Midbrain (tissue), 1 donor: ENCODE measurements at regions not wholly inside any gene's neighbourhood (a gene's known extent, or its start where the extent isn't known, plus 50 kb on each side); places are given as distances from the start of the nearest gene placed in this dataset.

Source experiments
- DNase-seq: peaks from one replicate; lab custom pipeline; 2025; lab: John Stamatoyannopoulos, UW

DNA sequence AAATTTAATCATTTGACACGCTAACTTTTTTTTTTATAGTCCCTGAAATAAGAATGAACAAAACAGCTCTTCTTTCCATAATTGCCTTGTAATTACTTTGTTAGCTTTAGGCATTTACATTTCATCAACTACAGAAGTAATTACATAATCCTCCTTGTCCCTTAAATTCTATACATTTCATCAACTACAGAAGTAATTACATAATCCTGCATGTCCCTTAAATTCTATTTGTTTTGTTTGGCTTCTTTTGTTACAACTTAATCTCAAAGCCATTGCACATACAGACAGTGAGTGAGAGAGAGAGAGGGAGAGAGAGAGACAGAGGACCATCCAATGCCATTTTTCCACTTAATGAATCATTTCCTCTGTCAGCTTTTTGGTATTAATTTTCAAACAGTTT lies 873.2 kb downstream of the METTL15 start:
- no peak for DNase-seq

DNA sequence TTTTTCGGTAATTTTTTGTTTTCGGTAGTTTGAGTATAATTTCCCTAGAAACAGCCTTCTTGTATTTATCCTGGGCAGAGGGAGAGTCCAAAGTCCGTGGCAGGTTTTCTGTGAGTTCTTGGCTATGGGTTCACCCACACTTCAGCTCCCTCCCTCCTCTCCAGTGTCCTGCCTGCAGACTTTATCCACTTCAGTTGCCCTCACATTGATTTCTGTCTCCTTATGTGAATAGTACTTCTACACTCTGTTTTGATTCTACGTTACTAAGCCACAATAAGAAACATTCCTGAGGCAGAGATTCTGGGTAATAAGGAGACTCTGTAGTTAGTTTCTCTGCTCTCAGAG lies 868.6 kb downstream of the METTL15 start:
- DNase-seq: no peak

DNA sequence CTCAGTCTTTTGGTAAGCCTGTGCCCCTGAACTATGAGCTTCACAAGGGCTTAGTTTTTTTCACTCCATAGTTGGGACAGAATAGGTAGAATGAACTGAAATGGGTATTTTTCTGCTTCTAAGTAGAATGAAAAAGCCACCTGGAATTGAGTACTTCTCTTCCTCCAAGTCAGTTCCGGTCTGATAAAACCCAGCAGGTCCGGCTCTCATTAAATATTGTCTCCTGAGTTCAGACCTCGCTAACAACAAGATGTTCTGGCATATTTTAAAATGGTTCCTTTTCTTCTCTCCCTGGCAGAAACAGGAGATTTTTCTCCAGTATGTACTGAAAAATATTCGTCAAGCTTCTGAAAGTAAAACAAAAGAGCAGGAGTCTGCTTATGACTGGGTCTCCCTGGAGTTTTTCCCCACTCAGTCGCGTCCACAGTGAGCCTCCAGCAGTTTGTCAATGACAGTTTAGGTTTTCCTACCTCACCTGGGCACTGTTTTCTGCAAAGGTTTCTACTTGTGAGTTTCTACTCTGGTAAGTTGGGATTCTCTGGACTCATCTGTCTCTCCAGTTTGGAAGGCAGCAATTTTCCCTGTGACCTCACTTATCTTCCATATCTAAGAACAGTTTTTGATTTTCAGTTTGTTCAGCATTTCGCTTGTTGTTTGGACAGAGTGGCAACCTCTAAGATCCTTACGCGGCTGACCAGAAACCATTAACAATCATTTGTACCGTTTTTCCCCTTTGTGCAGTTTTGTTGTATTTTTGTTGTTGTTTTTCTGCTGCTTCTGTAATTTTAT lies 868.0 kb downstream of the METTL15 start:
- no peak for DNase-seq

DNA sequence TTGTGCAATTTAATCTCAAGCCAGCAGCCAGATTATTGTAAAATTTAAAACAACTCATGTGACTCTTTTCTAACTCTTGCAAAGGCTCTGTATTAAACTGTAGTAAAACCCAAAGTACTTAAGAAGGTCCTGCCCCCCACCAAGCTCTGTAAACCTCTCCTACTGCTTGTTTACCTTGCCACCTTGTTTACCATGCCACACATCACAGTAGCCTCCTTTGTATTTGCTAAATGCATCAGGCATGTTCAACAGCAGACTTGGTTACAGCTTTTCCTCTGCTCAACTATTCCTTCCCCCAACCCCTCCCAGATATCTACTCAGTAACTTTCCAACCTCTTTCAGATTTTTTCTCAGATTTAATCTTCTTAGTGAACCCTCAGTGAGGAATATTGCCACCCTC lies 861.6 kb downstream of the METTL15 start:
- DNase-seq: no peak

DNA sequence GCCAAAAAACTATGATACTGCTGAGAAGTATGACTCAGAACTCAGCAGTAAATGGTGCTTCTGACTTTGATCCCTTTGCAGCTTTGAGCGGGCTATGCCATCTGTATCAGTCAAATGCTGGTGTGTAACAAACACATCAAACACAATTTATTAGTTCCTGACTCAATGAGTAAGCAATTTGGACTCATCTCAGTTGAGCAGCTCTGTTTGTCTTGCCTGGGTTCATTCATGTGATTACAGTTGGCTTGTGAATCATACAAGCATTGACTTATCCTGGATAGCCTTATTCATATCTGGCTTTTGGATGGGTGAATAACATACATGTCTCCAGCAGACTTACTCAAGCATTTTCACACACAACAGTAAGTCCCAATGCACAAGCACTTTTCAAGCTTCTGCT lies 858.8 kb downstream of the METTL15 start:
- no peak for DNase-seq

DNA sequence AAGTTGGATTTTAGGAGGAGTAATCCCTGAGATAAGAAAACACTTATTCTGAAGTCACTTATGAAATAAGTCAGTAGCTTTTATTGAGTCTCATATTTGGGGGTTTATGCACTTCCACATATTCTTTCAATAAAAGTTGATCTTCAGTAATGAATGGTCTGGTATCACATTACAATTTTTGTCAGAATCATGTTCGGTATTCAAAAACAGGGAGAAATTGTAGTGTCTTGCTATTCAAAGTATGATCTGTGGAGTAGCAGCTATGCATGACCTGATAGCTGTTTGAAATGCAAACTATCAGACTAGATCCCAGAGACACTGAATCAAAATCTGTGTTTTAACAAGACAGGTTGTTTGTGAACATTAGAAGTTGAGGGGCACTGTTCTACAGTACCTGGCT lies 857.6 kb downstream of the METTL15 start:
- DNase-seq: no peak

DNA sequence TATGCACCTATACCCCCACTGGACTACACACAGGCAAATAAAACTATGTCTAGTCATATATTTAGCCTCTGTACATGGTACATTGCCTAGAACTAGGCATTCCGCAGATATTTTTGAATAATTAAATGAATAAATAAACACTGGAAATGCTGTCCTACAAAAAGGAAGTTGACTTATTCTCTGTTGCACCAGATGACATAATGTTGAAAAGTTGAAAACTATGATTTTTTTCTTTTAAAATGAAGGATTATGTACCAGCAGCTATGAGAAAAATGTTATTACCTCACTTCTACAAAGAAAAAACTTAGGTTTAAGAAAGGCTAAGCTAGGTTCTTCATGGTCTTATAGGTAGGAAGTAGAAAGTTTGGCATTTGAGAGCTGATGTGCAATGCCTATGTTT lies 856.6 kb downstream of the METTL15 start:
- no peak for DNase-seq

DNA sequence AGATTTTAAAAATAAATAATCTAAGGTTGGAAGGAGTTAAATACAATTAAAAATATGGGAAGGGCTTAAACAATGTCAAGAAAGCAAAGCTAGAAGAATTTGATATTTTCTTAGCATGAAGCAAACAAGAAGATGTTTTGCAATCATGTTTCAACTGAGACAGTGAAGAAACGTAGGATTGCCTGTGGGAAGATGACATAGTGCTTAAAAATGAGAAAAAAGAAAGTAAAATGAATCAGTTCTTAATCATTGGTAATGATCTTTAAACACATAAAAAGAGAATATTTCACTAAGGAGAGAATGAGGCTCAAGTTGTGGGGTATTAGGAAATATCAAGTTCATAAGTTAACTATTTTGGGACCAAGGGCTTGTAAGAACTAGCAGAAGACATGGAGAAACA lies 855.0 kb downstream of the METTL15 start:
- DNase-seq: no peak

DNA sequence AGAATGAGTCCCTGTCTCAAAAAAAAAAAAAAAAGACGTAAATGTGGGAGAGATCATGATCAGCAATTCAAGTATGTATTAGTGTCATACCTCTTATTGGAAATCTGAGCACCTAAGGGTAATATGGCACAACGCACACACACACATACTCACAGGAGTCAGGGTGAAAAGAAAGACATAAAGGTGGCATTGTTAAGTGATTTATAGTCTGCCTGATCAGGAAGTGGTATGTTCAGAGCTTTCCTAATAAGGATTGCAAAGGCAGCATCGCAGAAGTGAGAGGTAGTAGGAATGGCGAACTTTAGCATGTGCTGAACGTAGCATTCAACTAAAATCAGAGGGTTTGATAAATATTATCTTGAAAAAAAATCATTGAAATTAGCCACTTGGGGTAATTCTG lies 854.3 kb downstream of the METTL15 start:
- no peak for DNase-seq

DNA sequence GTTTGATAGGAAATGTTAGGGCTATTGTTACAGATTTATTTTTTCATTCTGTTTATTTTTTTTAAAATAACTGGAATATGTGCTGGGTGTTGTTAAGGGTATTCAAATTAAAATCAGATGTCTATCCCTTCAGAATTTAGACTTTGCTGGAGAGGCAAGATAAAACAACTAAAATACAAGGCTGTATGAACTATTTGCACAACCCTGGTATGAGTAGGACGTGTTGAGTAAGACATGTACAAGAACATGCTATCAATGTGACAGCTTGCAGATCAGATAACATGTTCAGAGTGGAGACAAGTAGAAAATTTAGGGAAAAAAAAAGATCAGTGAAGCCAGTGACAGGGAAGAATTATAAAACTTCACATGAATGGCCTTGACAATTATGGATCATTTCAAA lies 853.5 kb downstream of the METTL15 start:
- DNase-seq: no peak

DNA sequence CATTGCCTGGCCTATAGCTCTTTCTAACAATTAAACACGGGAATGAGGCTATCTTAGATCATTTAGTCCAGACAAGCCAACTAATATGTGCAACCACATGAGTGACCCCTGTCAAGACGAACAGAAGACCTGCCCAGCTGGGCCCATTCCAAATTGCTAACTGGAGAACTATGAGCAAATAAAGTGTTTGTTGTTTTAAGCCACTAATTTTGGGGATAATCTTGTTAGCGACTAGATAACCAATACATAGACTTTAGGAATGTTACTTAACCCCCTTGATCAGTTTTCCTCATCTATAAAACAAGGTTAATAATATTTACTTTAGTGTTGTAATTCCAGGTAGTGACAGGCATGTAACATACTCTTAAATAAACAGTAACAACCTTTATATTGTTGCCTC lies 848.3 kb downstream of the METTL15 start:
- no peak for DNase-seq

DNA sequence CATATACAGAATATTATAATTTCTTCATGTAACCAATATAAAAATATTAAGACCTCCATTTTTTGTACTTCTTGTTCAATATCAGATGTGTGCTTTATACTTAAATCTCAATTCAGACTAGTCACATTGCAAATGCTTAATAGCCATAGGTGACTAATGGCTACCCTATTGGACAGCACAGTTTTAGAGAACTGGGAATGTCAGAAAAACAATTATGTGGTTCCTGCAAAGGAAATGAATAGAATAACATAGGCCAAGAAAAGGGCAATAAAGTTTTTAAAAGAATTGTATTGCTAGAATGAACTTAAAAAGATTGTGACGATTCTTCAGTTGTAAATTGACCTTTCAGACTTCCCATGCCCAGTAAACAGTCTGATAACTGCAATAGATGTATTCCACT lies 843.0 kb downstream of the METTL15 start:
- no peak for DNase-seq

DNA sequence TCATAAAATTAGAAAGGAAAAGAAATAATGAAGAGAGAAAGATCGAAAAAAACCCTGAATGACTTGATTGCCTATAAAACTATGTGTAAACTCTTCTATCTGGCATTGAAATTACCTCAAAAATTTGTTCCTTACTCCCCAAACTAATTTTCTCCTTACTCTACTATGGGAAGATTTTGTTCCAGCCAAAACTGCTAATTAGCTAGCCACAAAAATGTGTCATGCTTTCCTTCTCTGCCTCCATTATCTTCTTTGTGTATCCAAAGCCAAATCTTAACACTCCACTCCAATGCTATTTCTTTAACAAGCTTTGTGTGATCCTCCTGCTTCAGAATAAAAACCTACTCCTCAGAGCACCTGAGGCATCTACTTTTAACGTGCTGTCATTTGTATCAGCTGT lies 831.2 kb downstream of the METTL15 start:
- DNase-seq: no peak

DNA sequence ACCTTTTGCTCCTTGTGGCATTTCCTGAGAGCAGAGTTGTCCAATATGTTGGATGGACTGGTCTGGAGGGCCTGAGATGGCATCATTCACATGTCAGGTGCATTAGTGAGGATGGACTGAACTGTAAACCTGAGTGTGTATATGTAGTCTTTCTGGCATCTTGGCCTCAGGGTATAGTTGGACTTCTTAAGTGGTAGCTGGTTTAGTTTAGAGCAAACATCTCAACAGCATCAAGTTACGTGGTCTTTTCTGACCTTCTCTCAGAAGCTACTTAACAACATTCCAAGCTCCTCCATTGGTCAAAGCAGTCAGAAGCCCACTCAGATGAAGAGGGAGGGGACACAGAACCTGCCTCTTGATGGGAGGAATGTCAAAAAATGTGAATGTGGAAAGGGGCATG lies 829.9 kb downstream of the METTL15 start:
- DNase-seq: no peak

DNA sequence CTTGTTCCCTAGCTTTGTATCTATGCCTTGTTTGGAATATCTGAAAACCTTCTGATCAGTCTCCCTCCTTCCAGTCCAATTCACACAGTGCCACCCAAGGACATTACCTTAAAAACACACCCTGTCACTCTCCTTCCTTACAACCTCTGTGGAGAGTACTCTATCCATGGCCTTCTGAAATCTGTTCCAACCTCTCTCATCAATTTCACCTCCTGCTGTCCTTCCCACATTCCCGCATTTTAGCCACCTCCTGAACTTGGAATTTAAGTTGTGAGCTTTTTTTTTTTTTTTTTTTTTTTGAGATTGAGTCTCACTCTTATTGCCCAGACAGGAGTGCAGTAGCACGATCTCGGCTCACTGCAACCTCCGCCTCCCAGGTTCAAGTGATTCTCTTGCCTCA lies 824.8 kb downstream of the METTL15 start:
- no peak for DNase-seq

DNA sequence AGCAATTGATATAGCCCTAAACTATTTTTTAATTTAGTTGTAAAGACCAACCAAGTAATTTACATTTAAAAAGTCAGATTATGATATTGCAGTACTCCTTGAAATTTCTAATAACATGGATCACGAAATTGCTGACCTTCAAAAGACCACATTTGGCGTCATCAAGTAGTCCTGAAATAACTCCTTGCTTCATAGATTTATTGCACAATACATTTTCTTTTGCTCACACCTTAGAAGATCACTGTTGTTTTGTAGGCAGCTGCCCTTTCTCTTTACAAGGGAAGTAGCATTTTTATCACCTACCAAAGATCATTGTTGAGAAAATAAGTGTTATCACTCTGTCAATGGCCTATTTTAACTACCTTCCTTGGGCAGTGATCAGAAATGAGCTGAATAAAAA lies 815.8 kb downstream of the METTL15 start:
- no peak for DNase-seq

DNA sequence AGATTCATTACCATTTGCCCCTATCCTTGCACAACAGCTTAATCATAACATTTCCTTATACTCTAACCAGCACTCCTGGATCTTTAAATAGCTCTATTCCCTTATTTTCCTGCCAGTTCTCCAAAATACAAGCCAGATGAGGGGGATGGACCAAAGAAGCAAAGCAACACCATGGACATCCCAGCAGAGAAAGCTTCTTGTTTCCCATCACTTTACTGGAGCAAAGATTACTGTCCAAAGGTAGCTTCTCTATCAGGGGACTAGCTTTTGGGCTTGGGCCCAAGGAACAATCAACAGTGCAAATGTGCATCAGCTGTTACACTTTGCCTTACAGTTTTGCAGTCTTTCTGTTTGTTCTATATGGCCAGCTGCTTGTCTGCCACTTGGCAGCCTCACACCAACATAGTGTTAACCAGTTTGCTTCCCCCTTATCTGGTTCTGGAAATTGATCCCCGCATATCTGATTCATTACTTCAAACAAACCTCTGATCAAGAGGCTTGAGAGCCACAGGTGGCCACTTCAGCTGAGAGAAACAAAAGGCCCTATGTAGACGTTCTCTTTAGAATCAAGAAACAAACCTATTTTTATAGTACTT lies 814.3 kb downstream of the METTL15 start:
- DNase-seq: no peak

DNA sequence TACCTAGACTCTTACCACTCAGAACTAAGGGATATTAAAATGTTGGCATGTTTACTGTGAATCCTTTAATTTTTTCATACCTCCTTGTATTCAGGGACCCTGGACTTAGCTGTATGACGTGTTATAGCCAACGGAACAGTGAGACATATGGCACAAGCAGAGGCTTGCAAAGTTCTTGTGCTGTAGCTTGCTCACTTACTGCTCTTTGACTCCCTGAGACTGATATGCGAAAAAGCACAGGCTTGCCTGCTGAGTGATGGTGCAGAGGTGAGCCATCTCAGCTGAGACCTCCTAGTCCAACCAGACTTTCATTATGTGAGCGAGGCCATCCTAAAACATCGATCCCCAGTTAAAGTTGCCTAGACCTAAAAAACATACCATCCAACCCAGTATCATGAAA lies 811.0 kb downstream of the METTL15 start:
- DNase-seq: no peak

DNA sequence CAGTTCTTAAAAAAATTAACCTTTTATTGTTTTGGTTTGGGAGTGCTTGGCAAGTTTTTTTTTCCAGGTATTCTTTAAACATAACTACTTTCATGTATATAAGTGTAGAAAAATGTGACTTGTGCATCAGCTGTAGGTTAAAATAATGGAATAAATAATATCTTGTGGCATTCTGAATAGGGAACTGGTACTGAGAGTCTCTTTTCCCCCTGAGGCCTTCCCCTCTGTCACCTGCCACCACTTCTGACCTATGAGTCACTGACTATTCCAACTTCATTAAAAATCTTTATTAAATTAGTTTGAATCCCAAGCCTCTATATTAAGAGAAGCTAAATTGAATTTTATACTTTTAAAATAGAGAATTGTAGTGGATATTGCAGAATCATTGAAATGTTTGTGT lies 805.7 kb downstream of the METTL15 start:
- DNase-seq: no peak

DNA sequence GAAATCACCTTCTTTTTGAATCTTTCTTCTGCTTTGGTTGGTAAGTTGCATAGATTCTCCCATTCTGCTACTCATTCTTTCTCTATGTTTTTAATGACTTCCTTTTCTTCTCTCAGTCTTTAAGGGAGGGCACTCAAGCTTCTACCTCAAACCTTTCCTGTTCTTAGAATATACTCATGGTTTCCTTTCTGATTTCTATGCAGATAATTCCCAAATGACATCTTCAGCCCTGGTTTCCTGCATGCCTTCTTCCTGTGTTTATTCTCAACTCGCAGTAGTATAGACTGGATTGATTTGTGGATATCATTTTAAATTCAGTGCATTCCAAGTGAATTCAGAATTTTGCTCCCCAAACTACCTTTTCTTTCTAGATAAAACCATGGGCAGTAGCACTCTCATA lies 803.6 kb downstream of the METTL15 start:
- DNase-seq: no peak

DNA sequence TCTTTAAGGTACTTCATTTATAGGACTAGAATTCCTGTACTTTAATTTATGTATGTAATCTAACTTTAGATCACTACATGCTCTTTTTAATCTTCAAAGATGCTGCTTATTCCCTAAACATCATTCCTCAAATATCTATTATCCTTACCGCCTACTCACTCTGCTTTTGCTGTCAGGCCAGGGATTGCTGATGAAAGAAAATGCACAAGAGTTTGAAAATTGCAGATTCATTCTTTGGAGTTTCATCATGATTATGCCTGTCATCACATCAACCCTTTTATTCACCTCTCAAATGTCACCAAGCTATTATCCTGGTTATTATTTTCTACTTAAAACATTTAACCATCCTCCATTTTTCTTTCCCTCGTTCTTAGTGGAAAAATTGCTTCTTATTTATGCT lies 802.7 kb downstream of the METTL15 start:
- no peak for DNase-seq

DNA sequence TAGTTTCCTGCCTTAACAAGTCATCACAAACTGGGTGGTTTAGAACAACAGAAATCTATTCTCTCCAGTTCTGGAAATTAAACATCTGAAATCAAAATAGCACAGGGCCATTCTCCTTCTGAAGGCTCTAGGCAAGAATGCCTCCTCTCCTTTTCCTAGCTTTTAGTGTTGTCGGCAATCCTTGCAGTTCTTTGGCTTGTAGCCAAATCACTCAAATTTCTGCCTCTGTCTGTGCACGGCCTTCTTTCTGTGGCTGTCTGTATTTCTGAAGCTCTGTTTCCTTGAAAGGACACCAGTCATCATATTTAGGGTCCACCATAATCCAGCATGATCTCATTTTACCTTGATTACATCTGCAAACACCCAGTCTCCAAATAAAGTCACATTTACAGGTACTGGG lies 795.5 kb downstream of the METTL15 start:
- no peak for DNase-seq

DNA sequence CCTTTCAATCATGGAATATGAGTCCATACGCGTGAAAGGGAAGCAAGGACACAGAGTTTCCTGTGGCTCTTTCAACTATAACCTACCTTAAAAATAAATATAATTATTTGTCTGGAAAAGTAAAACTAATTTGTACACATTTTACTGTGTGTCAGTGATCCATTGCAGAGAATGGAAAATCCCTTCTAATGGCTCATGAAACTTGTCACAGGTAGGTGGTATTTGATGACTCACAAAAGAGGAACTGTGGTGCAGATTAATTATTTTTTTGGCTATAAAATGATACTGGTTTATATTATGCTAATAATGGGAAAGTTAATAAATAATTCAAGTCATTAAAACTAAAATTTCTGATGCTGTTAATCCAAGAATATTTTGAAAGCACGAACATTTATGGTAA lies 792.2 kb downstream of the METTL15 start:
- no peak for DNase-seq

DNA sequence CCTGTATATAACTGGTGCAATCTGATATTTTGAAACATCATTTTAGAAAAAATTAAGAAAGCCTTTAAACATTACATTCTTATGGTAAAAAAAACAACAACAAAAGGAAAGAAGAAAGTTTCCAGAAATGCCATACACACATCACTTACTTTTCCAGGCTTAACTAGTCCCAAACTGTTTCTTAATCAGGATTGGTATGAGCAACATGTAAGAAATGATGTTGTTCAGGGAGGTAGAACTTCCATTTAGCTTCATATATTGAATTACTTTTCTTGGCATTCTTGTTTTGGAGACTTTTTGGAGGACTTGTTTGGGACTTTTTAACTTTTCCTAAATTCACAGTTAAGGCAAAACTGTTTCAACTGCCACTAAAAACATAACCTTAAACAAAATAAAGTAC lies 791.5 kb downstream of the METTL15 start:
- DNase-seq: no peak
